WTC11 (cell line): ENCODE measurements at regions not wholly inside any gene's neighbourhood (a gene's known extent, or its start where the extent isn't known, plus 50 kb on each side); places are given as distances from the start of the nearest gene placed in this dataset.

Source experiments
- ATAC-seq: fragments of 200-7000 bp; cut with Tn5 transposase; 2 replicates; pipeline ENCODE4 v1.10.0; 2021; ENCODE audit warnings: mild to moderate bottlenecking, moderate library complexity
- CTCF ChIA-PET: fragments of 300-600 bp; sonication (Branson Sonifier 250); formaldehyde crosslinking; loops from one replicate; lab custom pipeline; 2021; ENCODE audit warnings: antibody characterized with exemption; lab: Charles Lee
- POLR2A ChIA-PET: fragments of 350-600 bp; sonication (Branson Sonifier 250); formaldehyde crosslinking; loops from one replicate; lab custom pipeline; 2021; ENCODE audit warnings: antibody characterized with exemption; lab: Charles Lee
- DNase-seq: peaks from one replicate; pipeline ENCODE4 v3.0.0; 2021; ENCODE audit warnings: low spot score
- H3K27ac Mint-ChIP-seq: 2 replicates; pipeline ENCODE4 v1.8.0; 2021; ENCODE audit warnings: mixed read lengths
- H3K27me3 Mint-ChIP-seq: 2 replicates; pipeline ENCODE4 v1.8.0; 2021; ENCODE audit warnings: low read depth, mild to moderate bottlenecking, moderate library complexity, mixed read lengths
- H3K36me3 Mint-ChIP-seq: 2 replicates; pipeline ENCODE4 v1.8.0; 2021; ENCODE audit warnings: mixed read lengths
- H3K4me1 Mint-ChIP-seq: 2 replicates; pipeline ENCODE4 v1.8.0; 2022; ENCODE audit warnings: mixed read lengths
- H3K4me3 Mint-ChIP-seq: 2 replicates; pipeline ENCODE4 v1.8.0; 2021; ENCODE audit warnings: mild to moderate bottlenecking, moderate library complexity, mixed read lengths
- H3K9me3 Mint-ChIP-seq: 2 replicates; pipeline ENCODE4 v1.8.0; 2021; ENCODE audit warnings: mixed read lengths
- ATF1 ChIP-seq: sonication (generic); formaldehyde crosslinking; IDR thresholded peaks from 2 replicates; pipeline ENCODE4 v1.8.1; 2023; ENCODE audit warnings: mild to moderate bottlenecking, moderate library complexity, missing genetic modification reagents
- ETV6 ChIP-seq: sonication (generic); formaldehyde crosslinking; IDR thresholded peaks from 2 replicates; pipeline ENCODE4 v1.8.1; 2022; ENCODE audit warnings: mild to moderate bottlenecking, missing genetic modification reagents
- GTF2I ChIP-seq: fragments of 250-450 bp; sonication (Bioruptor Pico); conservative IDR thresholded peaks from 2 replicates; pipeline ENCODE4 v1.4.0; 2021; ENCODE audit warnings: mild to moderate bottlenecking
- IRF2 ChIP-seq: sonication (generic); formaldehyde crosslinking; IDR thresholded peaks from 2 replicates; pipeline ENCODE4 v1.8.0; 2022; ENCODE audit warnings: low read depth, missing genetic modification reagents, borderline replicate concordance
- JAZF1 ChIP-seq: fragments of 250-450 bp; sonication (Bioruptor Pico); IDR thresholded peaks from 2 replicates; pipeline ENCODE4 v1.9.0; 2021; ENCODE audit warnings: moderate library complexity, mild to moderate bottlenecking, inconsistent platforms
- MXD4 ChIP-seq: fragments of 250-450 bp; sonication (Bioruptor Pico); IDR thresholded peaks from 2 replicates; pipeline ENCODE4 v1.8.0; 2021; ENCODE audit warnings: mild to moderate bottlenecking, moderate library complexity, borderline replicate concordance
- NR3C1 ChIP-seq: sonication (generic); formaldehyde crosslinking; conservative IDR thresholded peaks from 2 replicates; pipeline ENCODE4 v1.8.1; 2023; ENCODE audit warnings: low read depth, mild to moderate bottlenecking, missing genetic modification reagents
- RORB ChIP-seq: fragments of 250-450 bp; sonication (Bioruptor Pico); IDR thresholded peaks from 2 replicates; pipeline ENCODE4 v1.9.0; 2021; ENCODE audit warnings: mild to moderate bottlenecking
- SOX15 ChIP-seq: fragments of 250-450 bp; sonication (Bioruptor Pico); IDR thresholded peaks from 2 replicates; pipeline ENCODE4 v1.9.0; 2021; ENCODE audit warnings: mild to moderate bottlenecking
- ZNF219 ChIP-seq: sonication (generic); formaldehyde crosslinking; IDR thresholded peaks from 2 replicates; pipeline ENCODE4 v1.8.0; 2023; ENCODE audit warnings: missing genetic modification reagents, mild to moderate bottlenecking, borderline replicate concordance
- TF ChIP-seq, protein P1 (sequence below): fragments of 200-600 bp; IDR thresholded peaks from 2 replicates; pipeline ENCODE4 v1.8.0; 2022; ENCODE audit warnings: antibody characterized with exemption
- TF ChIP-seq, protein P2 (sequence below): sonication (generic); formaldehyde crosslinking; IDR thresholded peaks from 2 replicates; pipeline ENCODE4 v1.8.1; 2022; ENCODE audit warnings: mild to moderate bottlenecking, moderate library complexity, missing genetic modification reagents
- TF ChIP-seq, protein P3 (sequence below): sonication (generic); formaldehyde crosslinking; IDR thresholded peaks from 2 replicates; pipeline ENCODE4 v1.8.1; 2022; ENCODE audit warnings: low read depth, missing genetic modification reagents, borderline replicate concordance
- TF ChIP-seq, protein P4 (sequence below): sonication (generic); formaldehyde crosslinking; IDR thresholded peaks from 2 replicates; pipeline ENCODE4 v1.8.0; 2022; ENCODE audit warnings: mild to moderate bottlenecking, missing genetic modification reagents
- TF ChIP-seq, protein P5 (sequence below): sonication (generic); formaldehyde crosslinking; IDR thresholded peaks from 2 replicates; pipeline ENCODE4 v1.8.0; 2022; ENCODE audit warnings: missing genetic modification reagents
- TF ChIP-seq, protein P6 (sequence below): sonication (generic); formaldehyde crosslinking; IDR thresholded peaks from 2 replicates; pipeline ENCODE4 v1.8.1; 2023; ENCODE audit warnings: mild to moderate bottlenecking, missing genetic modification reagents, moderate library complexity

GRCh38 chr16:86357303-86357702, 153.0 kb upstream of the FOXF1 start:
- H3K9me3 Mint-ChIP-seq, result peaks cover 19% of the 10 kb centered on the region
- DNase-seq, result no peak
- ChIA-PET CTCF (no interaction called here), POLR2A (no interaction called here)
- no peak overlapping the region for H3K27ac Mint-ChIP-seq
- TF ChIP-seq GTF2I (0 out of 2 replicates have a peak, but pooled peaks have one; percentile 29), ZNF219 (no peak), RORB (no peak)
- TF ChIP-seq, protein P1, sequence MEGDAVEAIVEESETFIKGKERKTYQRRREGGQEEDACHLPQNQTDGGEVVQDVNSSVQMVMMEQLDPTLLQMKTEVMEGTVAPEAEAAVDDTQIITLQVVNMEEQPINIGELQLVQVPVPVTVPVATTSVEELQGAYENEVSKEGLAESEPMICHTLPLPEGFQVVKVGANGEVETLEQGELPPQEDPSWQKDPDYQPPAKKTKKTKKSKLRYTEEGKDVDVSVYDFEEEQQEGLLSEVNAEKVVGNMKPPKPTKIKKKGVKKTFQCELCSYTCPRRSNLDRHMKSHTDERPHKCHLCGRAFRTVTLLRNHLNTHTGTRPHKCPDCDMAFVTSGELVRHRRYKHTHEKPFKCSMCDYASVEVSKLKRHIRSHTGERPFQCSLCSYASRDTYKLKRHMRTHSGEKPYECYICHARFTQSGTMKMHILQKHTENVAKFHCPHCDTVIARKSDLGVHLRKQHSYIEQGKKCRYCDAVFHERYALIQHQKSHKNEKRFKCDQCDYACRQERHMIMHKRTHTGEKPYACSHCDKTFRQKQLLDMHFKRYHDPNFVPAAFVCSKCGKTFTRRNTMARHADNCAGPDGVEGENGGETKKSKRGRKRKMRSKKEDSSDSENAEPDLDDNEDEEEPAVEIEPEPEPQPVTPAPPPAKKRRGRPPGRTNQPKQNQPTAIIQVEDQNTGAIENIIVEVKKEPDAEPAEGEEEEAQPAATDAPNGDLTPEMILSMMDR, result no peak
- TF ChIP-seq, protein P2, sequence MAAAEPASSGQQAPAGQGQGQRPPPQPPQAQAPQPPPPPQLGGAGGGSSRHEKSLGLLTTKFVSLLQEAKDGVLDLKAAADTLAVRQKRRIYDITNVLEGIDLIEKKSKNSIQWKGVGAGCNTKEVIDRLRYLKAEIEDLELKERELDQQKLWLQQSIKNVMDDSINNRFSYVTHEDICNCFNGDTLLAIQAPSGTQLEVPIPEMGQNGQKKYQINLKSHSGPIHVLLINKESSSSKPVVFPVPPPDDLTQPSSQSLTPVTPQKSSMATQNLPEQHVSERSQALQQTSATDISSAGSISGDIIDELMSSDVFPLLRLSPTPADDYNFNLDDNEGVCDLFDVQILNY (CRISPR knock-in tag), result no peak
- H3K27me3 Mint-ChIP-seq, result peaks cover 7% of the 10 kb centered on the region
- peaks cover 51% of the 10 kb centered on the region for H3K4me1 Mint-ChIP-seq
- H3K36me3 Mint-ChIP-seq, result peaks cover 15% of the 10 kb centered on the region
- no peak overlapping the region for H3K4me3 Mint-ChIP-seq
- no peak for ATAC-seq

DNA sequence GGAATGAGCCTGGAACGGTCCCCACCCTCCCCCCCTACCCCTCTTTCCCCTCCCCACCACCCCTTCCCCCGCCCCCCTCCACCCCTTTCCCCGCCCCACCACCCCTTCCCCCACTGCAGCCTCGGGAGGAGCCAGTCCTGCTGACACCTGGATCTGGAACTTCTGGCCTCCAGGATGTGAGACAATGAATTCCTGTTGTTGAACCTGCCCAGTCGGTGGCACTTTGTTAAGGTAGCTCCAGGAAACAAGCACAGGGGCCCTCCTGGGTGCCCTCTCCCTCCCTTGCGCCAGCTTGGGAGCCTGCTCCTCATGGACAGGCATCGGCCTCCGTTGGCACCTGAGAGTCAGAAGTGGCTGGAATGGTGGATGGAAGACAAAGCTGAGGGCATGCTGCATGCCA, 152.4 kb upstream of the FOXF1 start:
- no peak for TF ChIP-seq ETV6
- no peak for TF ChIP-seq JAZF1 (CRISPR knock-in tag)
- TF ChIP-seq SOX15 (CRISPR knock-in tag), result no peak
- TF ChIP-seq MXD4 (CRISPR knock-in tag), result no peak
- TF ChIP-seq, protein P3, sequence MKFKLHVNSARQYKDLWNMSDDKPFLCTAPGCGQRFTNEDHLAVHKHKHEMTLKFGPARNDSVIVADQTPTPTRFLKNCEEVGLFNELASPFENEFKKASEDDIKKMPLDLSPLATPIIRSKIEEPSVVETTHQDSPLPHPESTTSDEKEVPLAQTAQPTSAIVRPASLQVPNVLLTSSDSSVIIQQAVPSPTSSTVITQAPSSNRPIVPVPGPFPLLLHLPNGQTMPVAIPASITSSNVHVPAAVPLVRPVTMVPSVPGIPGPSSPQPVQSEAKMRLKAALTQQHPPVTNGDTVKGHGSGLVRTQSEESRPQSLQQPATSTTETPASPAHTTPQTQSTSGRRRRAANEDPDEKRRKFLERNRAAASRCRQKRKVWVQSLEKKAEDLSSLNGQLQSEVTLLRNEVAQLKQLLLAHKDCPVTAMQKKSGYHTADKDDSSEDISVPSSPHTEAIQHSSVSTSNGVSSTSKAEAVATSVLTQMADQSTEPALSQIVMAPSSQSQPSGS (CRISPR knock-in tag), result no peak
- no peak for ATAC-seq
- H3K27ac Mint-ChIP-seq, result peak overlapping the region; percentile 29; the same call in 1 of the 2 replicates
- ChIA-PET CTCF (interaction anchor here (3.0 kb wide), 1 partner anchor 17 kb away, joined by 16 read pairs; no protein-coding TSS in a partner anchor), POLR2A (no interaction called here)
- peaks cover 15% of the 10 kb centered on the region for H3K36me3 Mint-ChIP-seq
- H3K9me3 Mint-ChIP-seq, result peaks cover 22% of the 10 kb centered on the region
- H3K4me1 Mint-ChIP-seq, result peaks cover 53% of the 10 kb centered on the region
- H3K4me3 Mint-ChIP-seq, result no peak overlapping the region
- peaks cover 7% of the 10 kb centered on the region; the same call in 1 of the 2 replicates for H3K27me3 Mint-ChIP-seq
- no peak for DNase-seq

- Mint-ChIP-seq H3K27ac (peak overlapping the region; percentile 46), H3K4me3 (no peak overlapping the region), H3K36me3 (peaks cover 15% of the 10 kb centered on the region), H3K4me1 (peaks cover 43% of the 10 kb centered on the region), H3K27me3 (peaks cover 7% of the 10 kb centered on the region; the same call in 1 of the 2 replicates), H3K9me3 (peaks cover 22% of the 10 kb centered on the region)
- ATAC-seq (peak; percentile 39; the same call in 1 of the 2 replicates), DNase-seq (no peak)
- POLR2A ChIA-PET, result no interaction called here
- no peak for TF ChIP-seq NR3C1 (CRISPR knock-in tag)
- TF ChIP-seq IRF2 (CRISPR knock-in tag), result no peak
- CTCF ChIA-PET, result interaction anchor here (1.2 to 3.0 kb wide), 3 partner anchors 19 to 315 kb away, joined by 3 to 16 read pairs (median 4); no protein-coding TSS in a partner anchor
Measured at GRCh38 chr16:86359571-86359970, 150.8 kb upstream of the FOXF1 start.

GRCh38 chr16:86362155-86362849, 148.0 kb upstream of the FOXF1 start:
- peak; percentile 42; the same call in 1 of the 2 replicates for ATAC-seq
- no peak for DNase-seq
- Mint-ChIP-seq H3K27me3 (peaks cover 2% of the 10 kb centered on the region; the same call in 1 of the 2 replicates), H3K27ac (no peak overlapping the region), H3K9me3 (peaks cover 4% of the 10 kb centered on the region; the same call in 1 of the 2 replicates), H3K4me3 (no peak overlapping the region), H3K4me1 (peaks cover 62% of the 10 kb centered on the region), H3K36me3 (no peaks in the 10 kb centered on the region)
- CTCF ChIA-PET, result no interaction called here
- POLR2A ChIA-PET, result interaction anchor here (1.1 kb wide), 1 partner anchor 73 kb away, joined by 3 read pairs; no protein-coding TSS in a partner anchor
- TF ChIP-seq, protein P4, sequence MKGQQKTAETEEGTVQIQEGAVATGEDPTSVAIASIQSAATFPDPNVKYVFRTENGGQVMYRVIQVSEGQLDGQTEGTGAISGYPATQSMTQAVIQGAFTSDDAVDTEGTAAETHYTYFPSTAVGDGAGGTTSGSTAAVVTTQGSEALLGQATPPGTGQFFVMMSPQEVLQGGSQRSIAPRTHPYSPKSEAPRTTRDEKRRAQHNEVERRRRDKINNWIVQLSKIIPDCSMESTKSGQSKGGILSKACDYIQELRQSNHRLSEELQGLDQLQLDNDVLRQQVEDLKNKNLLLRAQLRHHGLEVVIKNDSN (CRISPR knock-in tag), result peak; percentile 90
- TF ChIP-seq ATF1 (no peak), SOX15 (CRISPR knock-in tag) (no peak)
- TF ChIP-seq, protein P5, sequence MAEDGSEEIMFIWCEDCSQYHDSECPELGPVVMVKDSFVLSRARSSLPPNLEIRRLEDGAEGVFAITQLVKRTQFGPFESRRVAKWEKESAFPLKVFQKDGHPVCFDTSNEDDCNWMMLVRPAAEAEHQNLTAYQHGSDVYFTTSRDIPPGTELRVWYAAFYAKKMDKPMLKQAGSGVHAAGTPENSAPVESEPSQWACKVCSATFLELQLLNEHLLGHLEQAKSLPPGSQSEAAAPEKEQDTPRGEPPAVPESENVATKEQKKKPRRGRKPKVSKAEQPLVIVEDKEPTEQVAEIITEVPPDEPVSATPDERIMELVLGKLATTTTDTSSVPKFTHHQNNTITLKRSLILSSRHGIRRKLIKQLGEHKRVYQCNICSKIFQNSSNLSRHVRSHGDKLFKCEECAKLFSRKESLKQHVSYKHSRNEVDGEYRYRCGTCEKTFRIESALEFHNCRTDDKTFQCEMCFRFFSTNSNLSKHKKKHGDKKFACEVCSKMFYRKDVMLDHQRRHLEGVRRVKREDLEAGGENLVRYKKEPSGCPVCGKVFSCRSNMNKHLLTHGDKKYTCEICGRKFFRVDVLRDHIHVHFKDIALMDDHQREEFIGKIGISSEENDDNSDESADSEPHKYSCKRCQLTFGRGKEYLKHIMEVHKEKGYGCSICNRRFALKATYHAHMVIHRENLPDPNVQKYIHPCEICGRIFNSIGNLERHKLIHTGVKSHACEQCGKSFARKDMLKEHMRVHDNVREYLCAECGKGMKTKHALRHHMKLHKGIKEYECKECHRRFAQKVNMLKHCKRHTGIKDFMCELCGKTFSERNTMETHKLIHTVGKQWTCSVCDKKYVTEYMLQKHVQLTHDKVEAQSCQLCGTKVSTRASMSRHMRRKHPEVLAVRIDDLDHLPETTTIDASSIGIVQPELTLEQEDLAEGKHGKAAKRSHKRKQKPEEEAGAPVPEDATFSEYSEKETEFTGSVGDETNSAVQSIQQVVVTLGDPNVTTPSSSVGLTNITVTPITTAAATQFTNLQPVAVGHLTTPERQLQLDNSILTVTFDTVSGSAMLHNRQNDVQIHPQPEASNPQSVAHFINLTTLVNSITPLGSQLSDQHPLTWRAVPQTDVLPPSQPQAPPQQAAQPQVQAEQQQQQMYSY (CRISPR knock-in tag), result no peak
- TF ChIP-seq, protein P6, sequence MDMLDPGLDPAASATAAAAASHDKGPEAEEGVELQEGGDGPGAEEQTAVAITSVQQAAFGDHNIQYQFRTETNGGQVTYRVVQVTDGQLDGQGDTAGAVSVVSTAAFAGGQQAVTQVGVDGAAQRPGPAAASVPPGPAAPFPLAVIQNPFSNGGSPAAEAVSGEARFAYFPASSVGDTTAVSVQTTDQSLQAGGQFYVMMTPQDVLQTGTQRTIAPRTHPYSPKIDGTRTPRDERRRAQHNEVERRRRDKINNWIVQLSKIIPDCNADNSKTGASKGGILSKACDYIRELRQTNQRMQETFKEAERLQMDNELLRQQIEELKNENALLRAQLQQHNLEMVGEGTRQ (CRISPR knock-in tag), result peak; percentile 93
